ENCODE measurements at regions not wholly inside any gene's neighbourhood (a gene's known extent, or its start where the extent isn't known, plus 50 kb on each side); places are given as distances from the start of the nearest gene placed in this dataset.

DNA sequence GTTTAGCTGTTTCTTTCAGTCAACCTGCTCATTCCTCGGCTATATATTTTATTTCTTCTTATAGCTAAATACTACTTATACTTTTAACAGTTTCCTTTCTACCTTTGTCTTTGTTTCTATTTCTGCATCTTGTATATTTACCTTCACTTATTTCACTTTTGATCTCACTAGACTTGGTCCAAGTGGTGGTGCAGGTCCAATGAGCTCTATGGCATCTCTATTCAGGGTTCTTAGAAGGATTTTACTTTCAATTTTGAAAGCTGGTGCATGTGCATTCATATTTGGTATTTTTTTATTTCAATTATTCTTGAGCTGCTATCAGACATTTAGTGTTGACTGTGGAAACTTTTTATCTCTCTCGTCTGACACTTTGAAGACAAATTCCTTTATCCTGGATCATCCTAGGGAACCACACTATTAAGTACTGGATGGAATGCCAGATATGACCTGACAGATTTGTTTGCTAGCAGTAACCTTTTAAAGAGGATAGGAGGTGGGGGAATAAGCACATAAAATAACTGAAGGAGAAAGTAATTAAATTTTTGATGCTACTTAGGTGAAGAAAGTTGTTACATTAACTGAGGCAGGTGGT is 123.1 kb upstream of the PJA2 start:
- CTCF ChIA-PET: no interaction called here
- no peaks in the 10 kb centered on the region for H3K27me3 Mint-ChIP-seq
- H3K4me3 Mint-ChIP-seq: no peak overlapping the region
- H3K9me3 Mint-ChIP-seq: no peaks in the 10 kb centered on the region
- DNase-seq: no peak
- H3K27ac Mint-ChIP-seq: no peak overlapping the region
- no peaks in the 10 kb centered on the region for H3K4me1 Mint-ChIP-seq
- no peaks in the 10 kb centered on the region for H3K36me3 Mint-ChIP-seq

- Mint-ChIP-seq H3K9me3 (no peaks in the 10 kb centered on the region), H3K4me1 (no peaks in the 10 kb centered on the region), H3K4me3 (no peak overlapping the region), H3K27me3 (no peaks in the 10 kb centered on the region), H3K27ac (no peak overlapping the region), H3K36me3 (no peaks in the 10 kb centered on the region)
- CTCF ChIA-PET: no interaction called here
- no peak for DNase-seq
Measured at GRCh38 chr5:109531262-109531661, 121.5 kb upstream of the PJA2 start.

DNA sequence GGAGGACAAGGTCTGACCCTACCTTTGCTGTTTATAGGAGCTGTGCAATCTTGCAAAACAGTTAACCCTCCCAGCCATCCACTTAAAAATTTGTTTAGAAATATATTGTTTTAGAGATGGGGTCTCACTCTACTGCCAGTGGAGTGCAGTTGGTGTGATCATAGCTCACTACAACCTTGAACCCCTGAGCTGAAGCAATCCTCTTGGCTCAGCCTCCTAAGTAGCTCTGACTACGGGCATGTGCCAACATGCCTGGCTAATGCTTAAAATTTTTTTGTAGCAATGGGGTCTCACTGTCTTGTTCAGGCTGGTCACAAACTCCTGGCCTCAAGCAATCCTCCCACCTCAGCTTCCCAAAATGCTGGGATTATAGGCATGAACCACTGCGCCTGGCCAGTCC is 120.2 kb upstream of the PJA2 start:
- Mint-ChIP-seq H3K4me1 (no peaks in the 10 kb centered on the region), H3K36me3 (no peaks in the 10 kb centered on the region), H3K27me3 (no peaks in the 10 kb centered on the region), H3K27ac (no peak overlapping the region), H3K4me3 (no peak overlapping the region), H3K9me3 (no peaks in the 10 kb centered on the region)
- CTCF ChIA-PET: no interaction called here
- DNase-seq: no peak

- no peaks in the 10 kb centered on the region for H3K36me3 Mint-ChIP-seq
- H3K27ac Mint-ChIP-seq: no peak overlapping the region
- no peaks in the 10 kb centered on the region for H3K27me3 Mint-ChIP-seq
- no peaks in the 10 kb centered on the region for H3K4me1 Mint-ChIP-seq
- DNase-seq: no peak
- H3K9me3 Mint-ChIP-seq: no peaks in the 10 kb centered on the region
- H3K4me3 Mint-ChIP-seq: no peak overlapping the region
- CTCF ChIA-PET: no interaction called here
Measured at GRCh38 chr5:109529520-109529919, 119.7 kb upstream of the PJA2 start.

- Mint-ChIP-seq H3K9me3 (no peaks in the 10 kb centered on the region), H3K4me1 (no peaks in the 10 kb centered on the region), H3K27ac (no peak overlapping the region), H3K36me3 (no peaks in the 10 kb centered on the region), H3K27me3 (no peaks in the 10 kb centered on the region), H3K4me3 (no peak overlapping the region)
- CTCF ChIA-PET: no interaction called here
- DNase-seq: no peak
Measured at GRCh38 chr5:109524555-109524954, 114.8 kb upstream of the PJA2 start.

GRCh38 chr5:109524026-109524425 is 114.3 kb upstream of the PJA2 start:
- Mint-ChIP-seq H3K9me3 (no peaks in the 10 kb centered on the region), H3K4me3 (no peak overlapping the region), H3K27ac (no peak overlapping the region), H3K36me3 (no peaks in the 10 kb centered on the region), H3K4me1 (no peaks in the 10 kb centered on the region), H3K27me3 (no peaks in the 10 kb centered on the region)
- no peak for DNase-seq
- CTCF ChIA-PET: no interaction called here

GRCh38 chr5:109522404-109522803 is 112.6 kb upstream of the PJA2 start:
- Mint-ChIP-seq H3K4me3 (no peak overlapping the region), H3K9me3 (no peaks in the 10 kb centered on the region), H3K4me1 (no peaks in the 10 kb centered on the region), H3K27ac (no peak overlapping the region), H3K27me3 (no peaks in the 10 kb centered on the region), H3K36me3 (no peaks in the 10 kb centered on the region)
- CTCF ChIA-PET: no interaction called here
- DNase-seq: no peak

GRCh38 chr5:109519416-109519815 is 109.6 kb upstream of the PJA2 start:
- no peaks in the 10 kb centered on the region for H3K9me3 Mint-ChIP-seq
- DNase-seq: no peak
- no peaks in the 10 kb centered on the region for H3K27me3 Mint-ChIP-seq
- H3K4me1 Mint-ChIP-seq: no peaks in the 10 kb centered on the region
- H3K36me3 Mint-ChIP-seq: no peaks in the 10 kb centered on the region
- H3K4me3 Mint-ChIP-seq: no peak overlapping the region
- CTCF ChIA-PET: no interaction called here
- no peak overlapping the region for H3K27ac Mint-ChIP-seq

DNA sequence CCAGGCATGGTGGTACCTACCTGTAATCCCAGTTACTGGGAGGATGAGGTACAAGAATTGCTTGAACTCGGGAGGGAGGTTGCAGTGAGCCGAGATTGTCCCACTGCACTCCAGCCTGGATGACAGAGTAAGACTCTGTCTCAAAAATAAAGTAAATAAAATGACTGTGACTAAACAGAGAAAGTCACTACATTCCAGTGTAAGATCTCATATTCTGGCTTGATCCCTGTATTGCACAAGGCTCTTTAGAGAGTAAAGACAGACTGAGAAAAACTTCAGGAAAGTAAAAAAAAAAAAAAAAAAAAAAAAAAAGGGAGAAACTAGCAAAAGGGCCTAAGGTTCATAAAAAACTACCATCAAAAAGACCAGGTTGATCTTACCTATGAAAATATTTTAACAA is 106.6 kb upstream of the PJA2 start:
- H3K9me3 Mint-ChIP-seq: no peaks in the 10 kb centered on the region
- CTCF ChIA-PET: no interaction called here
- DNase-seq: no peak
- H3K4me3 Mint-ChIP-seq: no peak overlapping the region
- no peaks in the 10 kb centered on the region for H3K27me3 Mint-ChIP-seq
- no peaks in the 10 kb centered on the region for H3K36me3 Mint-ChIP-seq
- no peaks in the 10 kb centered on the region for H3K4me1 Mint-ChIP-seq
- no peak overlapping the region for H3K27ac Mint-ChIP-seq

GRCh38 chr5:109511980-109512734 is 102.4 kb upstream of the PJA2 start:
- CTCF ChIA-PET: no interaction called here
- Mint-ChIP-seq H3K4me1 (no peaks in the 10 kb centered on the region), H3K27ac (no peak overlapping the region), H3K27me3 (peaks cover 5% of the 10 kb centered on the region), H3K36me3 (no peaks in the 10 kb centered on the region), H3K4me3 (no peak overlapping the region), H3K9me3 (no peaks in the 10 kb centered on the region)
- no peak for DNase-seq

- H3K36me3 Mint-ChIP-seq: no peaks in the 10 kb centered on the region
- H3K27ac Mint-ChIP-seq: no peak overlapping the region
- H3K9me3 Mint-ChIP-seq: no peaks in the 10 kb centered on the region
- no peaks in the 10 kb centered on the region for H3K4me1 Mint-ChIP-seq
- no peak overlapping the region for H3K4me3 Mint-ChIP-seq
- peaks cover 8% of the 10 kb centered on the region for H3K27me3 Mint-ChIP-seq
- CTCF ChIA-PET: no interaction called here
- no peak for DNase-seq
Measured at GRCh38 chr5:109506556-109506955, 96.8 kb upstream of the PJA2 start.

- no peak overlapping the region for H3K27ac Mint-ChIP-seq
- no peaks in the 10 kb centered on the region for H3K36me3 Mint-ChIP-seq
- H3K4me1 Mint-ChIP-seq: no peaks in the 10 kb centered on the region
- CTCF ChIA-PET: no interaction called here
- no peaks in the 10 kb centered on the region for H3K9me3 Mint-ChIP-seq
- DNase-seq: no peak
- no peak overlapping the region for H3K4me3 Mint-ChIP-seq
- no peaks in the 10 kb centered on the region for H3K27me3 Mint-ChIP-seq
Measured at GRCh38 chr5:109496112-109496511, 86.3 kb upstream of the PJA2 start.

GRCh38 chr5:109487753-109488420 is 78.1 kb upstream of the PJA2 start:
- Mint-ChIP-seq H3K4me1 (no peaks in the 10 kb centered on the region), H3K36me3 (no peaks in the 10 kb centered on the region), H3K4me3 (no peak overlapping the region), H3K27ac (no peak overlapping the region), H3K27me3 (no peaks in the 10 kb centered on the region), H3K9me3 (peaks cover 2% of the 10 kb centered on the region)
- CTCF ChIA-PET: no interaction called here
- DNase-seq: no peak

DNA sequence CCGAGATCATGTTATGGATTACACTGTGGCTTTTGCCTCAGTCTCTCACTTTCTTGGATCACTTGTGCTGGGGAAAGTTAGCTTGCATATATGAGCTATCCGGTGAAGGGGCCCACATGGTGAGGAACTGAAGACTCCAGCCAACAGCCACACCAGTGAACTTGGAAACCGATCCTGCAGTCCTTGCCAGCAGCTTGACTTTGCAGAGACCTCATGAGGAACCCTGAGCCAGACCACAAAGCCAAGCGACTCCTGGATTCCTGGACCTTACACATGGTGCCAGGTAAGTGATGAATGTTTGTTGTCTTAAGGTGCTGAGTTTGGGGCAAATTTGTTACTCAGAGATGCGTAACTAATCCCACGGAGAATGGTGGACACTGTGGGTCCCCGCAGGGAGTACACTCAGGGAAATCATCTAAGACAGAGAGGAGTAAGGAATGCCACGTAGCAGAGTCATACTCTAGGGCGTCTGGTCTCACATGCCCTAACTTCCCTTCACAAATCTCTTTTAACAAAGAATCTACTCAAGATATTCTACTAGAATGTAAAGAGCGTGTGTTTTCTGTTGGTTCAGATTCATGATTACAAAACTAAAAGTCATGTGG is 76.5 kb upstream of the PJA2 start:
- CTCF ChIA-PET: interaction anchor here (0.8 kb wide), 1 partner anchor 245 kb away, joined by 3 read pairs; no protein-coding TSS in a partner anchor
- Mint-ChIP-seq H3K27me3 (no peaks in the 10 kb centered on the region), H3K4me1 (no peaks in the 10 kb centered on the region), H3K27ac (no peak overlapping the region), H3K36me3 (no peaks in the 10 kb centered on the region), H3K4me3 (no peak overlapping the region), H3K9me3 (peaks cover 2% of the 10 kb centered on the region)
- no peak for DNase-seq

GRCh38 chr5:109485030-109485429 is 75.3 kb upstream of the PJA2 start:
- no peak for DNase-seq
- CTCF ChIA-PET: no interaction called here
- Mint-ChIP-seq H3K4me3 (no peak overlapping the region), H3K36me3 (no peaks in the 10 kb centered on the region), H3K4me1 (no peaks in the 10 kb centered on the region), H3K9me3 (peaks cover 2% of the 10 kb centered on the region), H3K27me3 (no peaks in the 10 kb centered on the region), H3K27ac (no peak overlapping the region)

Measured in activated naive CD4-positive, alpha-beta T cell treated with anti-CD3 and anti-CD28 coated beads, Interleukin-2, amount 10 ng/mL, durations not matched to agents 7 days and 5 days (primary cell).